ENCODE measurements at regions not wholly inside any gene's neighbourhood (a gene's known extent, or its start where the extent isn't known, plus 50 kb on each side); places are given as distances from the start of the nearest gene placed in this dataset.
"Not testable (repeated sequence)": the region's sequence is repeated elsewhere in the genome, so short reads cannot be mapped to it uniquely, and the experiment has no call there.

DNA sequence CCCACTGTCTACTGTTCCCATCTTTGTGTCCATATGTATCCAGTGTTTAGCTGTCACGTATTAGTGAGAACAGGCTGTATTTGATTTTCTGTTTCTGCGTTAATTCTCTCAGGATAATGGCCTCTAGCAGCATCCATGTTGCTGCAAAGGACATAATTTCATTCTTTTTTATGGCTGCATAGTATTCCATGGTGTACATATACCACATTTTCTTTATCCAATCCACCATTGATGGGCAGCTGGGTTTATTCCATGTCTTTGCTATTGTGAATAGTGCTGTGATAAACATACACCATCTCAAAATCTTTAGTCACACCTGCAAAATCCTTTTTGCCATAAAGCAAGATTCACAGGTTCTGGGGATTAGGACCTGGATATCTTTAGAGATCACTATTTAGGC, 334.4 kb upstream of the CLINT1 start:
- TF ChIP-seq, protein P1, sequence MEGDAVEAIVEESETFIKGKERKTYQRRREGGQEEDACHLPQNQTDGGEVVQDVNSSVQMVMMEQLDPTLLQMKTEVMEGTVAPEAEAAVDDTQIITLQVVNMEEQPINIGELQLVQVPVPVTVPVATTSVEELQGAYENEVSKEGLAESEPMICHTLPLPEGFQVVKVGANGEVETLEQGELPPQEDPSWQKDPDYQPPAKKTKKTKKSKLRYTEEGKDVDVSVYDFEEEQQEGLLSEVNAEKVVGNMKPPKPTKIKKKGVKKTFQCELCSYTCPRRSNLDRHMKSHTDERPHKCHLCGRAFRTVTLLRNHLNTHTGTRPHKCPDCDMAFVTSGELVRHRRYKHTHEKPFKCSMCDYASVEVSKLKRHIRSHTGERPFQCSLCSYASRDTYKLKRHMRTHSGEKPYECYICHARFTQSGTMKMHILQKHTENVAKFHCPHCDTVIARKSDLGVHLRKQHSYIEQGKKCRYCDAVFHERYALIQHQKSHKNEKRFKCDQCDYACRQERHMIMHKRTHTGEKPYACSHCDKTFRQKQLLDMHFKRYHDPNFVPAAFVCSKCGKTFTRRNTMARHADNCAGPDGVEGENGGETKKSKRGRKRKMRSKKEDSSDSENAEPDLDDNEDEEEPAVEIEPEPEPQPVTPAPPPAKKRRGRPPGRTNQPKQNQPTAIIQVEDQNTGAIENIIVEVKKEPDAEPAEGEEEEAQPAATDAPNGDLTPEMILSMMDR (IDR thresholded peaks at IDR 0.05), result not testable (repeated sequence)
- not testable (repeated sequence) for TF ChIP-seq POLR2A (IDR thresholded peaks at IDR 0.05)
